Mesendoderm (in vitro differentiated cells): ENCODE measurements at regions not wholly inside any gene's neighbourhood (a gene's known extent, or its start where the extent isn't known, plus 50 kb on each side); places are given as distances from the start of the nearest gene placed in this dataset.

Experiments used
- DNase-seq: peaks from one replicate; pipeline ENCODE4 v3.0.0; 2013
- H2AK5ac ChIP-seq: 2 replicates; pipeline ENCODE4 v1.6.1; 2013; ENCODE audit warnings: low read length, inconsistent platforms
- H2BK120ac ChIP-seq: 2 replicates; pipeline ENCODE4 v1.6.1; 2013; ENCODE audit warnings: low read depth, mild to moderate bottlenecking, low read length, moderate library complexity, mixed read lengths
- H2BK15ac ChIP-seq: replicated peaks from 2 replicates; pipeline ENCODE4 v1.6.1; 2013; ENCODE audit warnings: low read depth, mild to moderate bottlenecking, moderate library complexity
- H2BK5ac ChIP-seq: 2 replicates; pipeline ENCODE4 v1.6.1; 2013; ENCODE audit warnings: low read length, inconsistent platforms
- H3K18ac ChIP-seq: 2 replicates; pipeline ENCODE4 v1.6.1; 2013; ENCODE audit warnings: mild to moderate bottlenecking, low read length, mixed read lengths
- H3K23ac ChIP-seq: one replicate; pipeline ENCODE4 v1.6.1; 2013; ENCODE audit warnings: low read length
- H3K27ac ChIP-seq: 2 replicates; pipeline ENCODE4 v1.5.1; 2013; ENCODE audit warnings: low read depth, mild to moderate bottlenecking, inconsistent platforms, low read length, moderate library complexity
- H3K27me3 ChIP-seq: 2 replicates; pipeline ENCODE4 v1.6.1; 2013; ENCODE audit warnings: low read length, control low read depth, mild to moderate bottlenecking, inconsistent platforms; ENCODE audit not compliant: insufficient read depth, poor library complexity
- H3K36me3 ChIP-seq: 2 replicates; pipeline ENCODE4 v1.6.1; 2013; ENCODE audit warnings: low read length, inconsistent platforms; ENCODE audit not compliant: control insufficient read depth, insufficient read depth
- H3K4ac ChIP-seq: one replicate; pipeline ENCODE4 v1.6.1; 2013; ENCODE audit warnings: low read depth, mild to moderate bottlenecking, low read length, moderate library complexity
- H3K4me1 ChIP-seq: 2 replicates; pipeline ENCODE4 v1.6.1; 2013; ENCODE audit warnings: low read depth, low read length, inconsistent platforms; ENCODE audit not compliant: control insufficient read depth
- H3K4me2 ChIP-seq: 2 replicates; pipeline ENCODE4 v1.6.1; 2013; ENCODE audit warnings: low read length
- H3K4me3 ChIP-seq: 2 replicates; pipeline ENCODE4 v1.5.1; 2013; ENCODE audit warnings: mild to moderate bottlenecking, low read length
- H3K56ac ChIP-seq: one replicate; pipeline ENCODE4 v1.6.1; 2013; ENCODE audit warnings: low read length
- H3K79me1 ChIP-seq: 2 replicates; pipeline ENCODE4 v1.6.1; 2013; ENCODE audit warnings: low read length, inconsistent platforms
- H3K79me2 ChIP-seq: 2 replicates; pipeline ENCODE4 v1.6.1; 2013; ENCODE audit warnings: mild to moderate bottlenecking, low read length; ENCODE audit not compliant: control insufficient read depth, insufficient read depth
- H3K9ac ChIP-seq: 2 replicates; pipeline ENCODE4 v1.6.1; 2013; ENCODE audit warnings: low read length, inconsistent platforms
- H4K5ac ChIP-seq: one replicate; pipeline ENCODE4 v1.6.1; 2013; ENCODE audit warnings: low read length
- H4K8ac ChIP-seq: one replicate; pipeline ENCODE4 v1.6.1; 2013; ENCODE audit warnings: low read depth, mild to moderate bottlenecking, control low read depth, low read length, moderate library complexity
- WGBS: extraction: QIAGEN DNeasy Blood & Tissue Kit; methylation state at CpG from one replicate; pipeline ENCODE4 v1.1.7; 2013; ENCODE audit warnings: low lambda C conversion rate, missing lambda C conversion rate; ENCODE audit not compliant: insufficient coverage; ENCODE audit errors: extremely low coverage; 5-methylcytosine and 5-hydroxymethylcytosine counted together

- Histone ChIP-seq H2BK5ac (no peak overlapping the region), H3K4me1 (no peaks in the 10 kb centered on the region), H3K4me3 (no peak overlapping the region), H3K56ac (no peak overlapping the region), H3K4me2 (no peak overlapping the region), H3K4ac (no peak overlapping the region), H2AK5ac (no peak overlapping the region), H2BK15ac (no peak overlapping the region), H3K27me3 (no peaks in the 10 kb centered on the region), H3K23ac (no peak overlapping the region), H4K5ac (no peak overlapping the region), H3K79me1 (no peaks in the 10 kb centered on the region), H3K79me2 (no peaks in the 10 kb centered on the region), H3K18ac (no peak overlapping the region), H3K9ac (no peak overlapping the region), H3K27ac (no peak overlapping the region), H2BK120ac (no peak overlapping the region), H3K36me3 (no peaks in the 10 kb centered on the region), H4K8ac (no peak overlapping the region)
- WGBS: no CpG with 5 or more reads among the region's 2 CpGs
- no peak for DNase-seq
These were observed 115.9 kb upstream of the CDH13 start for GRCh38 chr16:82510789-82511305.

GRCh38 chr16:82509691-82510430, 116.9 kb upstream of the CDH13 start:
- Histone ChIP-seq H3K9ac (no peak overlapping the region), H2BK120ac (no peak overlapping the region), H3K4ac (no peak overlapping the region), H2AK5ac (no peak overlapping the region), H3K27ac (no peak overlapping the region), H3K56ac (no peak overlapping the region), H4K5ac (no peak overlapping the region), H3K79me2 (no peaks in the 10 kb centered on the region), H4K8ac (no peak overlapping the region), H3K4me3 (no peak overlapping the region), H3K79me1 (no peaks in the 10 kb centered on the region), H3K36me3 (no peaks in the 10 kb centered on the region), H2BK5ac (no peak overlapping the region), H3K4me2 (no peak overlapping the region), H3K4me1 (no peaks in the 10 kb centered on the region), H3K18ac (no peak overlapping the region), H2BK15ac (no peak overlapping the region), H3K23ac (no peak overlapping the region), H3K27me3 (no peaks in the 10 kb centered on the region)
- no peak for DNase-seq
- no CpG with 5 or more reads among the region's 5 CpGs for WGBS

- Histone ChIP-seq H3K79me2 (no peaks in the 10 kb centered on the region), H3K27ac (no peak overlapping the region), H3K9ac (no peak overlapping the region)
These were observed 119.8 kb upstream of the CDH13 start for GRCh38 chr16:82506692-82507670.

GRCh38 chr16:82504836-82505235, 121.9 kb upstream of the CDH13 start:
- DNase-seq: no peak
- Histone ChIP-seq H2AK5ac (no peak overlapping the region), H4K5ac (no peak overlapping the region), H3K4me2 (no peak overlapping the region), H3K27me3 (no peaks in the 10 kb centered on the region), H3K23ac (no peak overlapping the region), H3K18ac (no peak overlapping the region), H2BK15ac (no peak overlapping the region), H3K4me1 (no peaks in the 10 kb centered on the region), H4K8ac (no peak overlapping the region), H3K27ac (no peak overlapping the region), H3K79me2 (no peaks in the 10 kb centered on the region), H3K36me3 (no peaks in the 10 kb centered on the region), H3K79me1 (no peaks in the 10 kb centered on the region), H2BK5ac (no peak overlapping the region), H3K9ac (no peak overlapping the region), H2BK120ac (no peak overlapping the region), H3K56ac (no peak overlapping the region), H3K4me3 (no peak overlapping the region), H3K4ac (no peak overlapping the region)
- WGBS: no CpG with 5 or more reads among the region's 8 CpGs

More at GRCh38 chr16:82506692-82507670, 119.8 kb upstream of the CDH13 start:
- DNase-seq: peak; percentile 29
- Histone ChIP-seq H3K36me3 (no peaks in the 10 kb centered on the region), H3K27me3 (no peaks in the 10 kb centered on the region), H3K4me3 (no peak overlapping the region), H3K56ac (no peak overlapping the region), H2BK5ac (no peak overlapping the region), H3K4me1 (no peaks in the 10 kb centered on the region), H3K4me2 (no peak overlapping the region), H2BK15ac (no peak overlapping the region), H3K18ac (no peak overlapping the region), H3K79me1 (no peaks in the 10 kb centered on the region), H2BK120ac (no peak overlapping the region), H2AK5ac (no peak overlapping the region), H4K8ac (no peak overlapping the region), H3K4ac (no peak overlapping the region), H4K5ac (no peak overlapping the region), H3K23ac (no peak overlapping the region)
- no CpG with 5 or more reads among the region's 19 CpGs for WGBS

GRCh38 chr16:82499302-82499701, 127.5 kb upstream of the CDH13 start:
- Histone ChIP-seq H3K27ac (no peak overlapping the region), H3K79me2 (no peaks in the 10 kb centered on the region), H3K4me1 (no peaks in the 10 kb centered on the region), H2BK5ac (no peak overlapping the region), H3K56ac (no peak overlapping the region), H3K4me2 (no peak overlapping the region), H2BK120ac (no peak overlapping the region), H4K5ac (no peak overlapping the region), H3K4ac (no peak overlapping the region), H2BK15ac (no peak overlapping the region), H3K27me3 (no peaks in the 10 kb centered on the region), H4K8ac (no peak overlapping the region), H2AK5ac (no peak overlapping the region), H3K79me1 (no peaks in the 10 kb centered on the region), H3K4me3 (no peak overlapping the region), H3K36me3 (no peaks in the 10 kb centered on the region), H3K23ac (no peak overlapping the region), H3K9ac (no peak overlapping the region), H3K18ac (no peak overlapping the region)
- DNase-seq: no peak
- no CpG with 5 or more reads among the region's 4 CpGs for WGBS
